ENCODE measurements at regions not wholly inside any gene's neighbourhood (a gene's known extent, or its start where the extent isn't known, plus 50 kb on each side); places are given as distances from the start of the nearest gene placed in this dataset.

DNA sequence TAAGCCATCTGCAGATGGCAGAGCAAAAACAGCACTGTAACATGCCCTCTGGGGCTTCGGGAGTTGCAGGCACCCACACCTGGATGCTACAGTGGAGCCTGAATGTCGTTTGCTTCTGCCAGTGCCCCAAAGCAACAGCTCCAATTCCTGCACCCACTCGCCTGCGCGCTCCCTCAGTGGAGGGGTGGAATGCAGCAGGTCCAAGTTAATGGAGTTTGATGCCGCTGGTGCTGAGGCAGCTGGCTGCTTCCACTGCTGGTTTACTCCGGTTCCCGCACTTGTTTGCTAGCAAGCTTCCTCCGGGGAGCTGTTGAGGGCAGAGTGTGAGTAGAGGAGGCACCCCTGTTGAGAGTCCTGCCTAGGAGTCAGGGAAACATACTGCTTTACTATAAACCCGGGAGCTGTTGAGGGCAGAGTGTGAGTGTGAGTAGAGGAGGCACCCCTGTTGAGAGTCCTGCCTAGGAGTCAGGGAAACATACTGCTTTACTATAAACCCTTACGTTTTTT lies 584.0 kb upstream of the TMPRSS15 start:
- TF ChIP-seq, protein P1, sequence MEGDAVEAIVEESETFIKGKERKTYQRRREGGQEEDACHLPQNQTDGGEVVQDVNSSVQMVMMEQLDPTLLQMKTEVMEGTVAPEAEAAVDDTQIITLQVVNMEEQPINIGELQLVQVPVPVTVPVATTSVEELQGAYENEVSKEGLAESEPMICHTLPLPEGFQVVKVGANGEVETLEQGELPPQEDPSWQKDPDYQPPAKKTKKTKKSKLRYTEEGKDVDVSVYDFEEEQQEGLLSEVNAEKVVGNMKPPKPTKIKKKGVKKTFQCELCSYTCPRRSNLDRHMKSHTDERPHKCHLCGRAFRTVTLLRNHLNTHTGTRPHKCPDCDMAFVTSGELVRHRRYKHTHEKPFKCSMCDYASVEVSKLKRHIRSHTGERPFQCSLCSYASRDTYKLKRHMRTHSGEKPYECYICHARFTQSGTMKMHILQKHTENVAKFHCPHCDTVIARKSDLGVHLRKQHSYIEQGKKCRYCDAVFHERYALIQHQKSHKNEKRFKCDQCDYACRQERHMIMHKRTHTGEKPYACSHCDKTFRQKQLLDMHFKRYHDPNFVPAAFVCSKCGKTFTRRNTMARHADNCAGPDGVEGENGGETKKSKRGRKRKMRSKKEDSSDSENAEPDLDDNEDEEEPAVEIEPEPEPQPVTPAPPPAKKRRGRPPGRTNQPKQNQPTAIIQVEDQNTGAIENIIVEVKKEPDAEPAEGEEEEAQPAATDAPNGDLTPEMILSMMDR (IDR thresholded peaks at IDR 0.05; ENCODE audit: borderline replicate concordance, control extremely low read depth, extremely low read depth, insufficient read depth, missing control alignments) = no peak
- in situ Hi-C loops (cut with MboI; ENCODE audit: low sequenced_read_pairs, unreplicated experiment) = no loop called here
- DNase-seq (ENCODE audit: low spot score) = no peak

DNA sequence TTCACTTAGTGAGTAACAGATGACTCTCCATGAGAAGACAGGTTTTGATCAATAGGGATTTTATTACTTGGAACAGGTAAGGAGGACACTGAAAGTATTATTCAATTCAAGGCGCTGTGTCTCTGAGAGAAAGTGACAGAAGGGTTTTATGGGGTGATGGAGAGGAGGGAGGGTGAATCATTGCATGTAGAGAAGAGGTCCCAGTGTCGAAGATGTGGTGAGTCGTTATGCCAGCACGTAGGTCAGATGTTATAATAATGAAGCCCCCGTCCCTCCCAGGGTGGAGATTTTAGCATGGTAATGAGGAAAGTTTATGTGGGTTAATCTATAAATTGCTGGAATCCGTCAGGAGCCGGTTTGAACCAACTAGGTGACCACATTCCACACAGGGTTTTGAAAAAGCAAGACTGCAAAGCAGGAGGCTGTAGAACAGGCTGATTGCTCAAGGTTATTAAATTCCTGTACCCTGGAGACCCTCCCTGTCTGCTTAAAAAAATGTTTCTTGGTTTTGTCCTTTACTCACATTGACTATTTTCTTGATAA lies 586.4 kb upstream of the TMPRSS15 start:
- no peak for DNase-seq (ENCODE audit: low spot score)
- TF ChIP-seq, protein P1 (IDR thresholded peaks at IDR 0.05; ENCODE audit: borderline replicate concordance, control extremely low read depth, extremely low read depth, insufficient read depth, missing control alignments) = no peak
- in situ Hi-C loops (cut with MboI; ENCODE audit: low sequenced_read_pairs, unreplicated experiment) = no loop called here

DNA sequence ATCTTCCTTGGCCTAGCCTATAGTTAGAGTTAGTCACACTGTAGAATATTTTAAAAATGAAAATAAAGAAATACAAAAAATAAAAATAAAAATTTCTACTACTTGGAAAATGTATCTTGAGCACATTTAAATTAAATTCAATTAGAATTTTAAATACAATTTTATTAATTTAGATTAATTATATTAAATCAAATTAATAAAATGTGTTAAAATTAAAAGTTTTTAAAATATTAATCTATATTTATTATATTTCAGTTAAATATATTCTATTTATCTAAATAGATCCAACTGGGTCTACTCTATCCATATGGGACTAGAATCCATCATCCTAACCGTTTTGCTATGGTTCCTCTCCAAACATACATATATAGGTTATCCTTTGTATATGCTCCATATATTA lies 588.3 kb upstream of the TMPRSS15 start:
- TF ChIP-seq, protein P1 (IDR thresholded peaks at IDR 0.05; ENCODE audit: borderline replicate concordance, control extremely low read depth, extremely low read depth, insufficient read depth, missing control alignments) = no peak
- in situ Hi-C loops (cut with MboI; ENCODE audit: low sequenced_read_pairs, unreplicated experiment) = no loop called here

DNA sequence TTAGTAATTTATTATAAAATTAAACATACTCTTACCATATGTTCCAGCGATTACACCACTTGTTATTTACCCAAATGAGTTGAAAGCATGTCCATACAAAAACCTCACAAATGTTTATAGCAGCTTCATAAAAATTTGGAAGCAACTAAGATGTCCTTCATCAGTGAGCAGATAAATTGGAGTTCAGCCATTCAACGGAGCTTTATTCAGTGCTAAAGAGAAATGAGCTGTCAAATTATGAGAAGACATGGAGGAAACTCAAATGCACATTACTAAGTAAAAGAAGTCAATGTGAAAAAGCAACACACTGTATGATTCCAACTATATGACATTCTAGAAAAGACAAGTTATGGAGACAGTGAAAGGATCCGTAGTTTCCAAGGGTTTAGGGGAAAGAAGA lies 606.7 kb upstream of the TMPRSS15 start:
- in situ Hi-C loops (cut with MboI; ENCODE audit: low sequenced_read_pairs, unreplicated experiment) = no loop called here
- TF ChIP-seq, protein P1 (IDR thresholded peaks at IDR 0.05; ENCODE audit: borderline replicate concordance, control extremely low read depth, extremely low read depth, insufficient read depth, missing control alignments) = no peak
- DNase-seq (ENCODE audit: low spot score) = no peak

More for the DNA sequence above, 588.3 kb upstream of the TMPRSS15 start:
- DNase-seq (ENCODE audit: low spot score) = no peak

DNA sequence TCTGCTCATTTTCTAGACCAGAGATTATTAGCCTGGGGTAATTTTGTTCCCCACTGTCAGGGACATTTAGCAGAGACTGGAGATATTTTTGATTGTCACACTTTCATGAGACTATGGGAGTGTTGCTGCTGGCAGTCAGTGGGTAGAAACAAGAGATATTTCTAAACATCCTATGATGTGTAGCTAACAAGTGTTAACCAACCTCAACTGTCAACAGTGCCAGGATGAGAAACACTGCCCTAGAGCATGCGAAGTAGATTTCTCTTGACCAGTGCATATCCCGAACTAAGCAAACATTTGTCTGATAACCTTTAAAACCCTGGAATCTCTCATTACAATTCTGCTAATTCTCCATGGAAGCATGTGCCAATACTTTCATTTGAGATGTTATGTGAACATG lies 607.4 kb upstream of the TMPRSS15 start:
- DNase-seq (ENCODE audit: low spot score) = no peak
- TF ChIP-seq, protein P1 (IDR thresholded peaks at IDR 0.05; ENCODE audit: borderline replicate concordance, control extremely low read depth, extremely low read depth, insufficient read depth, missing control alignments) = no peak
- in situ Hi-C loops (cut with MboI; ENCODE audit: low sequenced_read_pairs, unreplicated experiment) = no loop called here

DNA sequence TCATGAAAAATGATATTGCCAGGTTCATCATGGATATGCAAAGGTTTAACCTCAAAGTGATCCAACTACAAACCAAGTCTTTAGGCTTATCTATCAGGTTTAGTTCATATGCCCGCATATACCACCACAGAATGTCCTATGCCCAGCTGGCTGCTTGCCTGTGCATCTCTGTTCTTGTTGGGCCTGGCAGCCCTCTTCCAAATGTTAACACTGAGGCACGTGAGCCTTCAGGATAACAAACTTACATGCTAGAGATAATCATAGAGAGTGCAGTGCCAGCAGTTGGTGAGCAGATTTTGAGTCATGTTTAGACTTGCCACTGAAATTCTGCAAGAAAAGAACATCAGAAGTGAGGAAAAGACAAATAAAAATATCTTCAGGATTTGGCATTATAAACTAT lies 607.9 kb upstream of the TMPRSS15 start:
- in situ Hi-C loops (cut with MboI; ENCODE audit: low sequenced_read_pairs, unreplicated experiment) = no loop called here
- TF ChIP-seq, protein P1 (IDR thresholded peaks at IDR 0.05; ENCODE audit: borderline replicate concordance, control extremely low read depth, extremely low read depth, insufficient read depth, missing control alignments) = no peak
- no peak for DNase-seq (ENCODE audit: low spot score)
